ENCODE measurements at regions not wholly inside any gene's neighbourhood (a gene's known extent, or its start where the extent isn't known, plus 50 kb on each side); places are given as distances from the start of the nearest gene placed in this dataset.

GRCh38 chr5:124580512-124580911 is 165.9 kb downstream of the ZNF608 start:
- H3K4me2 ChIP-seq (ENCODE audit: low read length): no peak overlapping the region
- CTCF ChIA-PET (ENCODE audit: unreplicated experiment): no interaction called here
- H3K27ac ChIP-seq (ENCODE audit: low read depth, low read length, poor library complexity, severe bottlenecking): no peak overlapping the region
- no peaks in the 10 kb centered on the region for H3K9me3 ChIP-seq (ENCODE audit: low read length)
- no peaks in the 10 kb centered on the region for H3K36me3 ChIP-seq (ENCODE audit: insufficient read depth, low read length)
- POLR2A ChIA-PET: interaction anchor here (0.6 to 1.3 kb wide), 4 partner anchors 9 to 39 kb away, joined by 3 to 6 read pairs (median 4); no protein-coding TSS in a partner anchor
- no peaks in the 10 kb centered on the region for H4K20me1 ChIP-seq (ENCODE audit: insufficient read depth, low read length)
- intact Hi-C loops (cut with micrococcal nuclease; ENCODE audit: unreplicated experiment): no loop called here
- H2AFZ ChIP-seq (ENCODE audit: low read length): no peak overlapping the region
- no peaks in the 10 kb centered on the region for H3K79me2 ChIP-seq (ENCODE audit: insufficient read depth, low read depth, low read length)
- no TSS peak for BruUV-seq (replicated peaks)
- H3K9me2 ChIP-seq (ENCODE audit: insufficient read depth, low read length): no peaks in the 10 kb centered on the region
- TF ChIP-seq, protein P1, sequence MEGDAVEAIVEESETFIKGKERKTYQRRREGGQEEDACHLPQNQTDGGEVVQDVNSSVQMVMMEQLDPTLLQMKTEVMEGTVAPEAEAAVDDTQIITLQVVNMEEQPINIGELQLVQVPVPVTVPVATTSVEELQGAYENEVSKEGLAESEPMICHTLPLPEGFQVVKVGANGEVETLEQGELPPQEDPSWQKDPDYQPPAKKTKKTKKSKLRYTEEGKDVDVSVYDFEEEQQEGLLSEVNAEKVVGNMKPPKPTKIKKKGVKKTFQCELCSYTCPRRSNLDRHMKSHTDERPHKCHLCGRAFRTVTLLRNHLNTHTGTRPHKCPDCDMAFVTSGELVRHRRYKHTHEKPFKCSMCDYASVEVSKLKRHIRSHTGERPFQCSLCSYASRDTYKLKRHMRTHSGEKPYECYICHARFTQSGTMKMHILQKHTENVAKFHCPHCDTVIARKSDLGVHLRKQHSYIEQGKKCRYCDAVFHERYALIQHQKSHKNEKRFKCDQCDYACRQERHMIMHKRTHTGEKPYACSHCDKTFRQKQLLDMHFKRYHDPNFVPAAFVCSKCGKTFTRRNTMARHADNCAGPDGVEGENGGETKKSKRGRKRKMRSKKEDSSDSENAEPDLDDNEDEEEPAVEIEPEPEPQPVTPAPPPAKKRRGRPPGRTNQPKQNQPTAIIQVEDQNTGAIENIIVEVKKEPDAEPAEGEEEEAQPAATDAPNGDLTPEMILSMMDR (conservative IDR thresholded peaks at IDR 0.05; ENCODE audit: low read length): no peak
- no peak for TF ChIP-seq EZH2phosphoT487 (IDR thresholded peaks at IDR 0.05; ENCODE audit: borderline replicate concordance, low read depth, low read length)
- peaks cover 20% of the 10 kb centered on the region for H3K4me1 ChIP-seq (ENCODE audit: insufficient read depth, low read length, poor library complexity, severe bottlenecking)
- H3K4me3 ChIP-seq (ENCODE audit: low read depth, low read length, poor library complexity, severe bottlenecking): no peak overlapping the region
- DNase-seq (ENCODE audit: low spot score): no peak

GRCh38 chr5:124576848-124577409 is 169.5 kb downstream of the ZNF608 start:
- no peak overlapping the region for H3K4me2 ChIP-seq (ENCODE audit: low read length)
- no peaks in the 10 kb centered on the region for H3K36me3 ChIP-seq (ENCODE audit: insufficient read depth, low read length)
- no peaks in the 10 kb centered on the region for H4K20me1 ChIP-seq (ENCODE audit: insufficient read depth, low read length)
- no peak for TF ChIP-seq EZH2phosphoT487 (IDR thresholded peaks at IDR 0.05; ENCODE audit: borderline replicate concordance, low read depth, low read length)
- TF ChIP-seq, protein P1 (conservative IDR thresholded peaks at IDR 0.05; ENCODE audit: low read length): no peak
- intact Hi-C loops (cut with micrococcal nuclease; ENCODE audit: unreplicated experiment): no loop called here
- no peaks in the 10 kb centered on the region for H3K79me2 ChIP-seq (ENCODE audit: insufficient read depth, low read depth, low read length)
- no peak overlapping the region for H3K27ac ChIP-seq (ENCODE audit: low read depth, low read length, poor library complexity, severe bottlenecking)
- BruUV-seq (replicated peaks): no TSS peak
- H3K4me3 ChIP-seq (ENCODE audit: low read depth, low read length, poor library complexity, severe bottlenecking): no peak overlapping the region
- H3K4me1 ChIP-seq (ENCODE audit: insufficient read depth, low read length, poor library complexity, severe bottlenecking): peaks cover 8% of the 10 kb centered on the region
- no peaks in the 10 kb centered on the region for H3K9me3 ChIP-seq (ENCODE audit: low read length)
- peak overlapping the region; percentile 3; the same call in 1 of the 2 replicates for H2AFZ ChIP-seq (ENCODE audit: low read length)
- DNase-seq (ENCODE audit: low spot score): peak; percentile 46
- ChIA-PET CTCF (ENCODE audit: unreplicated experiment) (no interaction called here), POLR2A (interaction anchor here (0.8 to 1.9 kb wide), 3 partner anchors 20 to 70 kb away, joined by 3 to 5 read pairs (median 4); no protein-coding TSS in a partner anchor)
- no peaks in the 10 kb centered on the region for H3K9me2 ChIP-seq (ENCODE audit: insufficient read depth, low read length)

- no peak overlapping the region for H3K4me2 ChIP-seq (ENCODE audit: low read length)
- H3K9me3 ChIP-seq (ENCODE audit: low read length): no peaks in the 10 kb centered on the region
- no peak overlapping the region for H3K27ac ChIP-seq (ENCODE audit: low read depth, low read length, poor library complexity, severe bottlenecking)
- TF ChIP-seq EZH2phosphoT487 (IDR thresholded peaks at IDR 0.05; ENCODE audit: borderline replicate concordance, low read depth, low read length): no peak
- TF ChIP-seq, protein P1 (conservative IDR thresholded peaks at IDR 0.05; ENCODE audit: low read length): no peak
- no TSS peak for BruUV-seq (replicated peaks)
- no peaks in the 10 kb centered on the region for H3K79me2 ChIP-seq (ENCODE audit: insufficient read depth, low read depth, low read length)
- ChIA-PET POLR2A (interaction anchor here (0.5 to 0.9 kb wide), 2 partner anchors 15 to 98 kb away, joined by 3 read pairs; no protein-coding TSS in a partner anchor), CTCF (ENCODE audit: unreplicated experiment) (no interaction called here)
- no peak overlapping the region for H2AFZ ChIP-seq (ENCODE audit: low read length)
- intact Hi-C loops (cut with micrococcal nuclease; ENCODE audit: unreplicated experiment): no loop called here
- DNase-seq (ENCODE audit: low spot score): no peak
- H3K4me1 ChIP-seq (ENCODE audit: insufficient read depth, low read length, poor library complexity, severe bottlenecking): peaks cover 8% of the 10 kb centered on the region
- no peaks in the 10 kb centered on the region for H4K20me1 ChIP-seq (ENCODE audit: insufficient read depth, low read length)
- H3K4me3 ChIP-seq (ENCODE audit: low read depth, low read length, poor library complexity, severe bottlenecking): no peak overlapping the region
- H3K9me2 ChIP-seq (ENCODE audit: insufficient read depth, low read length): no peaks in the 10 kb centered on the region
- H3K36me3 ChIP-seq (ENCODE audit: insufficient read depth, low read length): no peaks in the 10 kb centered on the region
Measured at GRCh38 chr5:124575725-124576124, 170.7 kb downstream of the ZNF608 start.
